OCI-LY7 (cell line): ENCODE measurements at regions not wholly inside any gene's neighbourhood (a gene's known extent, or its start where the extent isn't known, plus 50 kb on each side); places are given as distances from the start of the nearest gene placed in this dataset.

ENCODE experiments used
- BruUV-seq: library from RNA; stranded (reverse); fragments of 400-500 nt; replicated peaks from 2 replicates; lab custom pipeline; 2021; lab: Mats Ljungman, UMichigan
- CTCF ChIA-PET: fragments of 300-600 bp; sonication (Branson Sonifier 250); formaldehyde crosslinking; loops from one replicate; lab custom pipeline; 2022; ENCODE audit warnings: antibody characterized with exemption; ENCODE audit not compliant: unreplicated experiment; lab: Charles Lee
- POLR2A ChIA-PET: fragments of 300-600 bp; sonication (Branson Sonifier 250); formaldehyde crosslinking; loops from one replicate; lab custom pipeline; 2022; ENCODE audit warnings: antibody characterized with exemption; lab: Charles Lee
- DNase-seq: peaks from one replicate; pipeline ENCODE4 v3.0.0-alpha.2; 2015; ENCODE audit warnings: low spot score
- H2AFZ ChIP-seq: fragments of 200-600 bp; sonication (generic), shearing (Covaris generic); 2 replicates; pipeline ENCODE4 v1.6.1; 2014; ENCODE audit warnings: mild to moderate bottlenecking, antibody characterized with exemption, low read length, moderate library complexity
- H3K27ac ChIP-seq: fragments of 200-600 bp; sonication (generic); 2 replicates; pipeline ENCODE4 v1.5.1; 2014; ENCODE audit warnings: mixed run types, low read depth, mild to moderate bottlenecking, moderate library complexity, low read length, inconsistent platforms; ENCODE audit not compliant: poor library complexity, severe bottlenecking
- H3K36me3 ChIP-seq: fragments of 200-600 bp; sonication (generic); 2 replicates; pipeline ENCODE4 v1.6.1; 2014; ENCODE audit warnings: mild to moderate bottlenecking, antibody characterized with exemption, low read length, moderate library complexity, mixed read lengths; ENCODE audit not compliant: insufficient read depth
- H3K4me1 ChIP-seq: fragments of 200-600 bp; sonication (generic); 2 replicates; pipeline ENCODE4 v1.5.1; 2014; ENCODE audit warnings: mild to moderate bottlenecking, low read length; ENCODE audit not compliant: insufficient read depth, poor library complexity, severe bottlenecking
- H3K4me2 ChIP-seq: fragments of 200-600 bp; sonication (generic); 2 replicates; pipeline ENCODE4 v1.6.1; 2014; ENCODE audit warnings: mild to moderate bottlenecking, low read length
- H3K4me3 ChIP-seq: fragments of 200-600 bp; sonication (generic); 2 replicates; pipeline ENCODE4 v1.5.1; 2014; ENCODE audit warnings: mild to moderate bottlenecking, low read depth, low read length; ENCODE audit not compliant: poor library complexity, severe bottlenecking
- H3K79me2 ChIP-seq: fragments of 200-600 bp; sonication (generic); 2 replicates; pipeline ENCODE4 v1.6.1; 2016; ENCODE audit warnings: low read depth, mild to moderate bottlenecking, low read length, moderate library complexity, mixed read lengths; ENCODE audit not compliant: insufficient read depth
- H3K9me2 ChIP-seq: fragments of 200-600 bp; sonication (generic); 2 replicates; pipeline ENCODE4 v1.6.1; 2016; ENCODE audit warnings: mild to moderate bottlenecking, low read length, mixed read lengths; ENCODE audit not compliant: insufficient read depth
- H3K9me3 ChIP-seq: fragments of 200-600 bp; sonication (generic); 2 replicates; pipeline ENCODE4 v1.6.1; 2014; ENCODE audit warnings: mild to moderate bottlenecking, mixed run types, low read length, mixed read lengths
- H4K20me1 ChIP-seq: fragments of 200-600 bp; sonication (generic); 2 replicates; pipeline ENCODE4 v1.6.1; 2014; ENCODE audit warnings: mild to moderate bottlenecking, antibody characterized with exemption, low read length, moderate library complexity, mixed read lengths; ENCODE audit not compliant: insufficient read depth
- EZH2phosphoT487 ChIP-seq: fragments of 200-600 bp; sonication (generic); IDR thresholded peaks from 2 replicates; pipeline ENCODE4 v1.6.1; 2018; ENCODE audit warnings: low read depth, borderline replicate concordance, mild to moderate bottlenecking, mixed run types, antibody characterized with exemption, low read length, moderate library complexity, mixed read lengths
- intact Hi-C: fragments of 100-400 bp; cut with micrococcal nuclease; formaldehyde crosslinking; loops from one replicate; pipeline ENCODE4 v1.10.0; 2022; ENCODE audit not compliant: unreplicated experiment
- TF ChIP-seq, protein P1 (sequence below): fragments of 200-600 bp; sonication (generic); conservative IDR thresholded peaks from 2 replicates; pipeline ENCODE4 v1.5.1; 2014; ENCODE audit warnings: mild to moderate bottlenecking, antibody characterized with exemption, low read length, moderate library complexity, mixed read lengths

GRCh38 chr1:78223417-78224215, 177.8 kb downstream of the GIPC2 start:
- H3K4me3 ChIP-seq = no peak overlapping the region
- ChIA-PET POLR2A (no interaction called here), CTCF (no interaction called here)
- no peak for DNase-seq
- TF ChIP-seq EZH2phosphoT487 = no peak
- TF ChIP-seq, protein P1, sequence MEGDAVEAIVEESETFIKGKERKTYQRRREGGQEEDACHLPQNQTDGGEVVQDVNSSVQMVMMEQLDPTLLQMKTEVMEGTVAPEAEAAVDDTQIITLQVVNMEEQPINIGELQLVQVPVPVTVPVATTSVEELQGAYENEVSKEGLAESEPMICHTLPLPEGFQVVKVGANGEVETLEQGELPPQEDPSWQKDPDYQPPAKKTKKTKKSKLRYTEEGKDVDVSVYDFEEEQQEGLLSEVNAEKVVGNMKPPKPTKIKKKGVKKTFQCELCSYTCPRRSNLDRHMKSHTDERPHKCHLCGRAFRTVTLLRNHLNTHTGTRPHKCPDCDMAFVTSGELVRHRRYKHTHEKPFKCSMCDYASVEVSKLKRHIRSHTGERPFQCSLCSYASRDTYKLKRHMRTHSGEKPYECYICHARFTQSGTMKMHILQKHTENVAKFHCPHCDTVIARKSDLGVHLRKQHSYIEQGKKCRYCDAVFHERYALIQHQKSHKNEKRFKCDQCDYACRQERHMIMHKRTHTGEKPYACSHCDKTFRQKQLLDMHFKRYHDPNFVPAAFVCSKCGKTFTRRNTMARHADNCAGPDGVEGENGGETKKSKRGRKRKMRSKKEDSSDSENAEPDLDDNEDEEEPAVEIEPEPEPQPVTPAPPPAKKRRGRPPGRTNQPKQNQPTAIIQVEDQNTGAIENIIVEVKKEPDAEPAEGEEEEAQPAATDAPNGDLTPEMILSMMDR = no peak
- no peak overlapping the region for H3K27ac ChIP-seq
- no peaks in the 10 kb centered on the region for H3K9me3 ChIP-seq
- H3K9me2 ChIP-seq = no peaks in the 10 kb centered on the region
- no peak overlapping the region for H3K4me2 ChIP-seq
- H4K20me1 ChIP-seq = no peaks in the 10 kb centered on the region
- no peaks in the 10 kb centered on the region for H3K36me3 ChIP-seq
- no peaks in the 10 kb centered on the region for H3K4me1 ChIP-seq
- intact Hi-C loops = no loop called here
- no TSS peak for BruUV-seq
- no peaks in the 10 kb centered on the region for H3K79me2 ChIP-seq
- H2AFZ ChIP-seq = no peak overlapping the region

GRCh38 chr1:78224246-78224785, 178.6 kb downstream of the GIPC2 start:
- TF ChIP-seq EZH2phosphoT487 = no peak
- TF ChIP-seq, protein P1 = no peak
- Histone ChIP-seq H3K4me2 (no peak overlapping the region), H3K4me1 (no peaks in the 10 kb centered on the region), H3K79me2 (no peaks in the 10 kb centered on the region), H3K9me3 (no peaks in the 10 kb centered on the region), H2AFZ (no peak overlapping the region), H3K4me3 (no peak overlapping the region), H4K20me1 (no peaks in the 10 kb centered on the region), H3K27ac (no peak overlapping the region), H3K9me2 (no peaks in the 10 kb centered on the region), H3K36me3 (no peaks in the 10 kb centered on the region)
- no peak for DNase-seq
- ChIA-PET CTCF (no interaction called here), POLR2A (no interaction called here)
- intact Hi-C loops = no loop called here
- no TSS peak for BruUV-seq
